GM18909 (cell line): ENCODE measurements at regions not wholly inside any gene's neighbourhood (a gene's known extent, or its start where the extent isn't known, plus 50 kb on each side); places are given as distances from the start of the nearest gene placed in this dataset.
A peak's percentile ranks its signal among the peaks of the same experiment; 100 is the strongest.

Source experiments
- ATAC-seq: cut with Tn5 transposase; IDR thresholded peaks from one replicate; pipeline ENCODE4 v1.9.1; 2021; ENCODE audit warnings: mild to moderate bottlenecking; ENCODE audit not compliant: unreplicated experiment, poor library complexity

DNA sequence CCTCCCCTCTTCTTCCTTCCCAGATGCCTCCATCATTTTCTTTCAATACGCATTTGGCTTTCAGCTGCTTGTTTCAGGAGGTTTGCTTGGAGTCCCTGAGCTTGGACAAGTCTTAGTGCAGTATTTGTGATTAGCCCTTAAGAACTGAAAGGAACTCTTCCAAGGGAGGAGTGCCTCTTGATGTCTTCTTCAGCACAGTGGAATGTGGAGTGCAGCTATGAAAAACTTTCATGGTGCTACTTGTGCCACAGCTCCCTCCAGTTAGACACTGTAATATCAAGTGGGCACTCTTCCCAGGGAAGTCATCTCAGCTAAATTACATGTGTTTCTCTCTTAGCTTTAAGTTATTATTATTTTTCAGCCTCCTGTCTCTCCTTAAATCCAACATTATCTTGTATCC is 173.1 kb downstream of the NECTIN3 start:
- ATAC-seq: no peak

DNA sequence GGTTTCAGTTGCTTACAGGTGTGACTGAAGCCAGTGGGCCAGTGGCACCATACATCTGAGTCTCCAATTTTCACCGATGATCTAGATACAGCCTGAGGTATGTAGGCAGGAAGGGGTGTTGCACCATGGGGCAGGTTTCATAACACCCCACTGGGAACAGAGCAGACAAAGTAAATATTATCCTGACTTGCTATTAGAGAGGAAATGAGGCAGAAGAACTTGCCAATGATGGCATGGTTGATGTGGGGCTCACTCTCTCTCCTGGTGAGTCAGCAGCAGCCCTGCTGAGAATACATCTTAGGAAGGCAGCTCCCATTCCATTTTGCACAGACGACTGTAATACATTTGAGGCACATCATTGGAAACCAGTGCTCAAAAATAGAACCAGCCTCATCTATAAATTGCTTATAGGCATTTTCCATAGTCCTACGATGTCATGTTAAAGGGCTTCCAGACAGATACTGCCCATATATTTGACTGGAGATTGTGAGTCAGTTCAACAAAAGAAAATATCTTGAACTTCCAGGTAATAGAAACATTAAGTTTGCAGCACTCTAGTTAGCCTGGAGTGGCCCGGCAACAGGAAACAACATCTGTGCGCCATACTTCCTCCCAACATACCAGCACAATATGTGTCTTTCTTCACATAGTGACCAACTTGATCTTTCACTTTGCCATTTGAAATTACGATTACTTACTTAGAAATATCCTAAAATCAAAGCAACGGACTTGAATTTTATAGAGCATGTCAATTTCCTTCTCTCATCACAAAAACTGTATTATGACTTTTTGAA is 175.5 kb downstream of the NECTIN3 start:
- no peak for ATAC-seq

DNA sequence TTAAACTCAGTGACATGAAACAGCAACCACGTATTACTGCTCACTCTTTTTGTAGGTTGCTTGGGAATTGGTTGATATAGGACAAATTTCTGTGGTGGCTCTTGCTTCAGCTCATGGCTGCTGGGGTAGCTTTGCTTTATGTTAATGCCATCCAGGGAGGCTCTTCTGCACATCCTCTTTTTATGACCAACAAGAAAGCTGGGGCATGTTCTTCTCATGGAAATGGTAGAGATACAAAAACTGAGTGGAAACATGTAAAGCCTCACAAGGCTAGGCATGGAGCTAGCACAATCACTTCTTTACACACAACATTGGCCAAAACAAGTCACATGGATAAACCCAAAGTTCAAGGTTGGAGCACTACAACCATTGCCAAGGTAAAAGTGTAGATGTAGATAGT is 176.8 kb downstream of the NECTIN3 start:
- ATAC-seq: no peak

DNA sequence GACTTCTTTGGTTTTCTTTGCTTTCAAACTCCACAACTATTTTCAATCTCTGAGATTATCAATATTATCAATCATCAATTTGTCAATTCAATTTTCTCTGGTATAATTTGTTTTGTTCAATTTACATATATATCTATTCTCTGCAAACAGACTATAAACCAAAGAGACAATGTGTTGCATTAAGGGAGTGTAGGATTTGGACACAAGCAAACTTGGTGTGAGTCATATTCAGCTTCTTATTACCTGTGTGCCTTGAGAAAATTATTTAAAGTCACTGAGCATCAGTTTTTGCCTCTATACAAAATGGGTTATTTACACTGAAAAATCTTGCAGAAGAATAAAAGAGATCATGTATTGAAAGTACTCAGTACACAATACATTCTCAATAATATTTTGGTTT is 177.8 kb downstream of the NECTIN3 start:
- ATAC-seq: no peak

DNA sequence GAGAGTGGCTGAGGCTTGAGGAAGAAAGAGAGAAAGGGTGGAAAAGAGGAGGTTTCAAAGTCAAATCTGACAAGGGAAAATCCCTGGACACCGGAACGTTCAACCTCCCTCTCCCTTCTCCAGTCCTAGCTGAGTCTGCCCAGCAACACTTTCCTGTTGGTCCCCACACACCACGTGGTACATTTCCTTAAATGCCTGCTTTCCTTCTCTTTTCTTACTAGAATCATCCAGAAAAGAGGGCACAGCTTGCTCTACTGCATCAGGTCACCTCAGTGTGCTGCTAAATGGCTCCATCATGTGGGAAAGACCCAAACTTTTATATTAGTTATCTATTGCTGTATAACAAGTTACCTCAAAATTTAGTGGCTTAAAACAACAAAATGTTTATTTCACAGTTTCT is 181.2 kb downstream of the NECTIN3 start:
- peak; percentile 78 for ATAC-seq

DNA sequence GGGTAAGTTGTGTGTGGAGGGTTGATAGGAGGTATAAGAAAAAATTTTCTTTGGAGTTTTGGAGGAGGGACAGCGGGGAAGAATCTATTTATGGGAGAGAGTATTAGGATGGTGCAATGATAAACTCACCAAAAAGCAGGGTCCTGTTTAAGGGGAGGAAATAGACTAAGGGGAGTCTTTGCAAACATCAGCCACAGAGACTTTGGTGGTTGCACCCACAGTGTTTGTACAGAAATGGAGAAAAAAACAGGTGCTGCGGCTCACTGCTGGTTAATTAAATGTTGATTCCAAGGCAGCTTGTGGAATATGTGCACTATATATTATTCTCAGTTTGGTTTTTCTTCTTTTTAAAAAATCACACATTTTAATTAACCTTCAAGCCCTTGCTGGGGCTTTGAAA is 182.1 kb downstream of the NECTIN3 start:
- ATAC-seq: no peak

DNA sequence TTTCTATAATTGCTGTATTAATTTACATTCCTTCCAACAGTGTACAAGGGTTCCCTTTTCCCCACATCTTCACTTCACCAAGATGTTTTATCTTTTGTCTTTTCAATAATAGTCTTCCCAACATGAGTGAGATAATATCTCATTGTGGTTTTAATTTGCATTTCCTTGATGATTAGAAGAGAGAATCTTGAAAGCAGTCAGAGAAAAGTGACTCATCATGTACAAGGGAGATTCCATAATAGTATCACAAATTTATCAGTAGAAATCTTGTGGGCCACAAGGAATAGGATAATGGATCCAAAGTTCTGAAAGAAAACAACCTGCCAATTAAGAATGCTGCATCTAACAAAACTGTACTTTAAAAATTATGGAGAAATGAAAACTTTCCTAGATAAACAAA is 189.3 kb downstream of the NECTIN3 start:
- ATAC-seq: peak; percentile 53

DNA sequence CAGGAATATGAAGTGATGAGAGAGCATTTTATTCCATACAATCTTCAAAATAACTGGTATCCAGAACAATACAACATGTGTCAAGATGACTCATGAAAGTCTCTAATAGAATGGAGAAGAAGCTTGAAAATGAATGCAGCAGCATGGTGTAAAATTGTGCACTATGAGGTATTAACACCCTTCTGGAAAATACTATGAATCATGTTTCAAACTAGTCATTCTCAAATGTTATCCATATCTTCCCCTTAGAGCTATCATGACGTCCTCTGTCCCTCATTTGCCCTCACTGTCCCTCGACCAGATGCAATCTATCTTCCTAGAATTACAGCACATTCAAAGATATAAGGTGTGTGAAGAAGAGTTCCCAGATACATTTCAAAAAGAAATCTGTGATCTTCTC is 198.2 kb downstream of the NECTIN3 start:
- no peak for ATAC-seq

DNA sequence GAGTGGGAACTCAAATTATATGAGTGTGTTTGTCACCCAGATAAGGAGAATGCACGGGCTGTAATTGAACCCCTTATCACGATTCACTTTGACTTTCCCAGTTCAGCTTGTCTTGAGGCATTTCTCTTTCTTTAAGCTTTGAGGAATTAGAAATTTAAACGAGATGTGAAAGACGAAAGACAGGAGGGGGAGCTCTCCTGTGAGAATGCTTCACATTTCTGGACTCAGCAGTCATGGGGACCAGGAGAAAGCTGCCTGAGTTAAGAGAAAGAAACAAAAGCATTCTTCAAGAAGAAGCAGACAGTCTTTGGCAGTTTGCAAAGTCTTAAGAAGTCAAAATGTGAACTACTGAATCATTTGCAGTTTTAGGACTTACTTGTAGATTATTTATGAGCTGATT is 205.6 kb downstream of the NECTIN3 start:
- ATAC-seq: no peak

DNA sequence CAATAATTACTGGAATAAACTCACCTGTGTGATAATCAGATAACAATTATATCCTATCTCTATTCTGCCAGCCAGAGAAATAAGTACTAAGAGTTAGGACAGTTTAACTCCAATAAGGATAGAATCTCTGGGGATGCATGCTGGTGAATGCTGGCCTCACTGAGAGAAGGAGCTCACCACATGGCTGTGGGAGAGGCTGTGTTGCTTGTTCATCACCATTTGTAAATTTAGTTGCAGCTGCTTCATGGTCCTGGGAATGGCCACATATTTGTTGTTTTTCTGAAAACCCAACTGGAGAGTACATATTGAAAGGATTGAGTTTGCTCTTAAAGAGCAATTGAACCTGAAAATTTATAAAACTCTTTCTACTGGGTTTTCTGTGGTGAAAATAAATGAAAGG is 207.3 kb downstream of the NECTIN3 start:
- no peak for ATAC-seq

DNA sequence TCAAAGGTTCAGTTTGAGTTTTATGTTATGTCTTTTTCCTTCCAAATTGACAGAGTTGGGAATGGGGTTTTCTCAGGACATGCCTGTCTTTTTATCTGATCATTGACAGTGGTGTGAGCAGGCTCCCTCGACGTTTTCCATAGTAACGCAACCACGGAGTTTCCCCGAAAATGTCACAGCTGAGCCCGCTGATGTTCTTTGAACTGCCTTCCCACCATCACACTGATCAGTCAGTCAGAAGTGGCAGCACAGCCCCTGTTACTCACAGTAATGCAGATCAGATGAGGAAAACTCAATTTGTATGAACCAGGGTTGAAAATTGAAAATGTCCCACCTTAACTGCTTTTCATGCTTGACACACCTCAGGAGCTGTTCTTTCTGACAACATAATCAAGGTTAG is 210.4 kb downstream of the NECTIN3 start:
- no peak for ATAC-seq

DNA sequence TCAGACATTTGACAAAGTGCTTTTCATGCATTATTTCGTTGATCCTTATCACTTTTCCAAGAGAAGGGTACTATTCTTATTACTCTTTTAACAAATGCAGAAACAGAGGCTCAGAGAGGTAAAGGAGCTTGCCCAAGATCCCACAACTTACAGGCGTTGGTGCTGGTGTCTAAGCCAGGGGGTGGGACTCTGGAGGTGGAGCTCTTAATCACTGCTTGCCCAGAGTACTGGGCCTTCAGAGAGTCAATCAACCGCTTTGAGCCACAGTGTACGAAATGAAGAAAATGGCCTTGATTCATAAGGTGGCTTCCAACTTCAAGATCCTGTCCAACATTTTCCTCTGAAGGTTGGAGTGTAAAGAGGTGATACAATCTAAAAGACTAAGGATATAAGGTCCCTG is 211.5 kb downstream of the NECTIN3 start:
- ATAC-seq: no peak

DNA sequence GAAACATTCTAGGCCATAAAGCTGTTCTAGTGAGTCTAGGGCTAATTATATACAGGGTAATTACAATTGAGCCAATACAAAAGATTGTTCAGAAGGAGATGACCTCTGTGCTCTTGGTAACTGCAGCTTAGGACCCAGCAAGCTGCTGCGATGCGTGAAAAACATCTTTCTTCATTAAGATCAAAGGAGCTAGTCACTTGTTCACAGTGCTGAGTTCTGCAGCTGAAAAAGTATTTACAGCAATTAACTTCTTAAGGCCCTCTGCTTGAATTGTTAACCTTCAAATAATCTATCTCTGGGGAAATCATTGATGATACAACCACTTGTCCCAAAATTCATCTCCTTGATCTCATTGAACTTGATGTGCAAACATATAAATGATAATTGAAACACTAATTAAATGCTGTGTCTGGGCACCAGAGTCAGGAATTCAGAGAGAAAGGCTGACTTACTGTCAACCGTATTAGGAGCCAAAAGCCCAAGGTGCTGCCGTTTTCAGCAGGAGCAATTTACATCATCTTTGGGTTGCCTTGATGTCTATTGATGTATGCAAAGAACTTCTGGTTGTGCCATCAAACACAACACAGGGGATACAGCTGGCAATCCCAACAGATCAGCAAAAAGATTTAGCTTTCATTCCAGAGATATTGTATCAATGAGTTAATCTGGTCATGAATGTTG is 213.0 kb downstream of the NECTIN3 start:
- ATAC-seq: no peak

DNA sequence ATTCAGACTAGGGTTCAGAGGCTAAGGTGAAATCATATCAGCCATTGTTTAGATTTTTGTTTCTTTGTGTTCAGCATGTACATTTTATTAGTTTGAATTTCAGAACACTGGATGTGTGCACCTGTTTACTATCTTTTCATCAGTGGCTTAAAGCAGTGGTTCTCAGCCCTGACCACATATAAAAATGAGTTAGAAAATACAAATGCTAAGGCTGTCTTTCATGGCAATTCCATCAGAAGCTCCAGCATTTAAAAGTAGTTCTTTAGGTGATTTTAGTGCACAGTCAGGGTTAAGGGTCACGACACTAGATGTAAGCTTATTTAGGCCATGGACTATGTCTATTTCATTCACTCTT is 213.5 kb downstream of the NECTIN3 start:
- ATAC-seq: no peak

DNA sequence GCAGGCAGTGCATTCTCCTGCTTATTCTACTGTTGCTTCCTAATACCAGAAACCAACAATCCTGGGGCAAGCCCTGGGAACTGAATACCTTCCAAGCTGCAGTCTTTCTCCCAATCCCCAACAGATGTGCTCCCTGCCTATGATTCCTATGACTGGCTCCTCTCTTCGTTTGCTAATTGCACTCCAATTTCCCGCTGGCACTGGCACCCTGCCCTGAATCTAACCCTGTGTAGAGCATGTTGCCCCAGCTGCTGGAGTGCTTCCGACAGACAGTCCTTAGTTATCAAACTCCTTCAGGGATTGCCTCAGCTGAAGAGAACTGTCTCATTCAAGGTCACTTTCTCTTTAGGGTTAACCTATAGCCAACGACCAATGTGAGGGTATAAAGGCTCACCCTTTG is 214.1 kb downstream of the NECTIN3 start:
- no peak for ATAC-seq

DNA sequence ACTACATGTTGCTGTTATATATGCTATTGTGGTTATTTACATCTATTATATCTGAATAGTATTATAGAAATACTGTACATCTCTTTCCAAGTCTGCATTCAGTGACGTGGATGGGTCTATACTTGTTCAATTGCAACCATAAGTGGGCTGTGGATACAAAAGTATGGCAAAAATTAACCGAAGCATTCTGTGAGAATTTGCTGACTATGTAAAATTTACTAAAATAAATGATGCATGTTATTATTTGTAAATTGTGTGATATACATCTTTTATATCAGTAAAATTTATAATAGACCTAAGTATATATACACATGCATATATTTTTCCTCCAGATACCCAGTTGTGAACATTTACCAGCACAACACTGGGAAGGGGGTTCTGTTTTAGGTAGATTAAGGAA is 215.1 kb downstream of the NECTIN3 start:
- no peak for ATAC-seq

DNA sequence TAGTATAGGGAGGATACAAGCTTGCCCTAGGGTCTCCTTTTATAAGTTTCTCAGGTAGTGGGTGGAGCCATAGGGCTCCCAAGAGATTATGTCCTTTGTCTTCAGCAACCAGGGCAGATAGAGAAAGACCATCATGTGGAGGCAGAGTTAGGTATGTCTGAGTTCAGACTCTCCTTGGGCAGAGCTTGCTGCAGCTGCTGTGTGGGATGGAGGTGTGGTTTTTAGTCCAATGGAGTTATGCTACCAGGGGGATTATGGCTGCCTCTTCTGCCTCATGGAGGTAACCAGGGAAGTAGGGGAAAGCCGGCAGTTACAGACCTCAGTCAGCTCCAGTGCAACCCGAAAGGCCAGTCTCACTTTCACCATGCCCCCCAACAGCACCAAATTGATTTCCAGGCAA is 220.5 kb downstream of the NECTIN3 start:
- ATAC-seq: no peak

DNA sequence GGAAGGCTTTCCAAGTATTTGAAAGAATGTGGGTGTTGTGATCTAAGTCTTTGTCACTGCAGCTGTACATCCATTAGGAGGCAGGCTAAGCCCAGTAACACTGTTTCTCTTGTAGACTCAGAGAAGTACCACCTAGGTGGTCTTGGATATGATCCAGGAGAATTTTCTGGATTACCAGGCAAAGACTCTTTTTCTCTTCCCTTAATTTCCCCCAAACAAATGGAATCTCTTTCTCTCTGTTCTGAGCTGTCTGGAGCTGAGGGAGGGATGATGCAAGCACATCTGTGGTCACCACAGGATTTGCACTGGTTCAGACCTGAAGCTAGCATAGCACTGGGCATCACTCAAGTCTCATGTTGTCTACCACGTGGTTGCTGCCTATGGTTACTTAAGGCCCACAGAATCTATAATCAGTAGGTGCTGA is 227.6 kb downstream of the NECTIN3 start:
- no peak for ATAC-seq

DNA sequence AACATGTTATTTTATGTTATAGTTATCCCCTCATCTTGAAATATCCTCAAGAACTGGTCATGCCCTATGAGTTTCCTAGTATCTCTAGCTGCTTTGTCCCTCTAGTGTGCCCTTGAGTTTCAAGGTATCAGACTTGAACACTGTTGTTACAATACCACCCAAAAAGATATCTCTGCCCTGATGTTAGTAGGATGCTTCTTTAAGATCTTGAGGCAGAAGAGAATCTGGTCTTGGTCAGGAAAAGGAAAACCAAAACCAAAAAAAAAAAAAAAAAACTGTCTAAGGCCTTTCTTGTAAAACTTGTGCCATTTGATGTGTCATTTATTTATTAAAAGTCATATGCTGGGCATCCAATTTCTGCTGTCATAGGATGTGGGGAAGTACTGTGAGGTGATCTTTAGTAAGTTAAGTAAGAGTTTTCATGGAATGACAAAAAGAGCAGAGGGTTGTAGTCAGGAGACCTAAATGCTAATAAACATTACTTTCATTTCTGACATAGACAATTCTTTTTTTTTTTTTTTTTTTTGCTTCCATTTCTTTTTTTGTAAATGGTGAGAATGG is 229.7 kb downstream of the NECTIN3 start:
- no peak for ATAC-seq

DNA sequence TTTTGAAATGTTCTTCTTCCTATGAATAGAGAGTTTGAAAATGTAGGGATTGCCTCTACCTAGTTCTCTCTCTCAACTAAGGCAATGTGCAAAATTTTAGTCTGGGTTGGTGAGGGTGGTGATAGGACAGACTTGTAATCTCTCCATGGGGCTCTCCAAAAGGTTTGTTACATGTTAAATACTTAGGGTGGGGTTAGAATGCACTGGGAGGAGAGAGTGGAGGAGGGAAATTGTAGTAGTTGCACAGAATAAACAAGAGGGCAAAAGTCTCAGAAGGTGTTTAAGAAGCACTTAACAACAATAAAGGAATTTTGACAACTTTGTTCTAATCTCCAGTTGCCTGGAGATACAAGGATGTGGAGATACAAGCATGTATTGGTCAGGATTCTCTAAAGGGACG is 230.4 kb downstream of the NECTIN3 start:
- no peak for ATAC-seq

DNA sequence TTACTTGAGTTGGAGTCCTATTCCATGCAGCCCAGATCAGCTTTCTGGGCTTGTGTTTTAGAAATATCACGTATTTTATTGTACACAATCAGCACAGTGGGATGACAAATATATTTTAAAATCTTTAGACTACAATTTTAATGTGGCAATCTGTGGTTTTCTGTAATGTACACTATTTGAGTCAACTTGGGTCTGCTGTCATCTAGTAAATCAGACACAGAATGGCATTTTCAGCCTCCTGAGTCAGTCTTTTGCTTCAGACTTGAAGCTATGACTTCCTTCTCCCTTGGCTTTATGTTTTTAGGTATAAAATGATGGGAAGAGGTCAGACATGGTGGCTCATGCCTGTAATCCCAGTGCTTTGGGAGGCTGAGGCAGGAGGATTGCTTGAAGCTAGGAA is 232.1 kb downstream of the NECTIN3 start:
- ATAC-seq: no peak

DNA sequence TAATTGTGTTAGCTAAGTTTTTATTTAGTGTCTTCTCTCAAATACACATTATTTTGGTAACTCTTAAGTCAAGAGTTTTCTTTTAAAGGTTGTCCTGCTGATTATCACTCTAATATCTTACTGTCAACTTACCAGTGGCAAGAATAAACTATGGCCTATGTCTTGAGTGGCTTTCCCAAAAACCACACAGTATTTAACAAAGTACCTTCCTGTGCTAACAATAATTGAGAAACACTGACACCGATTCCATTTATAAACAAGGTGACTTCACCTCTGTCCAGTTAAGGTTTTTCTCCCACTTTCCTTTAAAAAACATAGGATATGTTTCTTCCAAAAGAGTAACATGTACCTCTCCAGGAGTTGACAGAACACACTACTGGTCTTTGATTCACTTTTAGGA is 234.3 kb upstream of the CD96 start:
- ATAC-seq: no peak
